ENCODE measurements at regions not wholly inside any gene's neighbourhood (a gene's known extent, or its start where the extent isn't known, plus 50 kb on each side); places are given as distances from the start of the nearest gene placed in this dataset.

GRCh38 chr4:171626554-171626953 lies 186.7 kb upstream of the GALNTL6 start:
- Histone ChIP-seq H3K36me3 (ENCODE audit: control insufficient read depth in 2 of 2, extremely low read depth in 1 of 2, insufficient read depth in 2 of 2, low read length in 2 of 2) (no peaks in the 10 kb centered on the region), H3K27me3 (ENCODE audit: control insufficient read depth in 2 of 2, insufficient read depth in 2 of 2, low read length in 2 of 2) (no peaks in the 10 kb centered on the region), H3K9me1 (replicated peaks; ENCODE audit: control insufficient read depth, extremely low read depth, insufficient read depth, low read length) (no peaks in the 10 kb centered on the region), H3K4me3 (replicated peaks in 1 of 3; ENCODE audit: insufficient read depth in 1 of 3, low read depth in 1 of 3, low read length in 3 of 3) (no peak overlapping the region), H3K4me1 (ENCODE audit: control insufficient read depth, extremely low read depth, insufficient read depth, low read length) (no peaks in the 10 kb centered on the region), H3K9ac (replicated peaks; ENCODE audit: extremely low read depth, insufficient read depth, low read length) (no peak overlapping the region), H4K20me1 (replicated peaks; ENCODE audit: control insufficient read depth, extremely low read depth, insufficient read depth, low read length) (no peaks in the 10 kb centered on the region), H2AFZ (ENCODE audit: low read depth, low read length) (no peak overlapping the region), H3K9me3 (replicated peaks; ENCODE audit: control insufficient read depth, insufficient read depth, low read length) (peaks cover 1% of the 10 kb centered on the region), H3K79me2 (ENCODE audit: control insufficient read depth, insufficient read depth, low read length) (no peaks in the 10 kb centered on the region), H3K4me2 (ENCODE audit: insufficient read depth, low read length) (no peak overlapping the region), H3K27ac (ENCODE audit: insufficient read depth, low read depth, low read length) (no peak overlapping the region)
- POLR2A ChIA-PET = no interaction called here
- BruUV-seq (replicated peaks) = no TSS peak
- dilution Hi-C loops (cut with MboI; ENCODE audit: extremely low pct_ligation_motif_present, low sequenced_read_pairs) = no loop called here
- intact Hi-C loops (cut with micrococcal nuclease) = no loop called here
- DNase-seq (ENCODE audit: low read depth, low spot score) (no peak), FAIRE-seq (no peak)
- TF ChIP-seq FOS (IDR thresholded peaks at IDR 0.05; ENCODE audit: borderline replicate concordance, insufficient read depth, low read length) (no peak), EZH2 (IDR thresholded peaks at IDR 0.05; ENCODE audit: borderline replicate concordance, low read depth, low read length, severe bottlenecking) (no peak), POLR2AphosphoS5 (IDR thresholded peaks at IDR 0.05; ENCODE audit: insufficient read depth, low read depth, low read length) (no peak), MYC (IDR thresholded peaks at IDR 0.05; ENCODE audit: low read depth, low read length) (no peak), JUN (IDR thresholded peaks at IDR 0.05; ENCODE audit: borderline replicate concordance, insufficient read depth, insufficient read length, low read depth) (no peak), MAX (IDR thresholded peaks at IDR 0.05; ENCODE audit: insufficient read depth, insufficient read length) (no peak), GATA2 (IDR thresholded peaks at IDR 0.05; ENCODE audit: insufficient read depth, insufficient read length, low read depth, low read length) (no peak), CTCF (IDR thresholded peaks at IDR 0.05; ENCODE audit: extremely low read depth in 1 of 2, insufficient read depth in 1 of 2, low read depth in 1 of 2, low read length in 2 of 2) (no peak), POLR2A (IDR thresholded peaks at IDR 0.05; ENCODE audit: low read depth, low read length) (no peak)
- CTCF ChIA-PET = no interaction called here
